Common myeloid progenitor, CD34-positive (primary cell): ENCODE measurements at regions not wholly inside any gene's neighbourhood (a gene's known extent, or its start where the extent isn't known, plus 50 kb on each side); places are given as distances from the start of the nearest gene placed in this dataset.
"Not testable (repeated sequence)": the region's sequence is repeated elsewhere in the genome, so short reads cannot be mapped to it uniquely, and the experiment has no call there.

Experiments used
- CTCF ChIA-PET: fragments of 350-600 bp; sonication (Branson Sonifier 250); formaldehyde crosslinking; loops from one replicate; lab custom pipeline; 2021; ENCODE audit warnings: antibody characterized with exemption; lab: Charles Lee
- POLR2A ChIA-PET: fragments of 350-600 bp; sonication (Branson Sonifier 250); formaldehyde crosslinking; loops from one replicate; lab custom pipeline; 2021; ENCODE audit warnings: antibody characterized with exemption; lab: Charles Lee
- DNase-seq, 3 donors: peaks; one replicate each; pipeline versions ENCODE4 v3.0.0 to v3.0.0-alpha.2; 2013
- H3K27ac ChIP-seq, 2 experiments: 1 replicate in 1 of 2; 2 replicates in 1 of 2; pipeline ENCODE4 v1.7.0; 2013; ENCODE audit warnings: inconsistent platforms in 2 of 2, low read length in 2 of 2, mild to moderate bottlenecking in 2 of 2, low read depth in 1 of 2, moderate library complexity in 1 of 2; ENCODE audit not compliant: severe bottlenecking in 2 of 2, insufficient read depth in 1 of 2, poor library complexity in 1 of 2
- H3K27me3 ChIP-seq, 5 experiments: replicated peaks in 2 of 5; 1 replicate in 3 of 5; 2 replicates in 2 of 5; pipeline versions ENCODE4 v1.6.1 to v1.7.0; 2013; ENCODE audit warnings: low read length in 4 of 5, mild to moderate bottlenecking in 2 of 5, moderate library complexity in 2 of 5, inconsistent platforms in 1 of 5; ENCODE audit not compliant: insufficient read depth in 5 of 5, control insufficient read depth in 4 of 5
- H3K36me3 ChIP-seq, 4 experiments: 1 replicate in 2 of 4; 2 replicates in 2 of 4; pipeline versions ENCODE4 v1.6.1 to v1.7.0; 2013; ENCODE audit warnings: low read length in 3 of 4, control low read depth in 1 of 4, mild to moderate bottlenecking in 1 of 4; ENCODE audit not compliant: control insufficient read depth in 4 of 4, insufficient read depth in 4 of 4
- H3K4me1 ChIP-seq, 4 experiments: 1 replicate in 3 of 4; 2 replicates in 1 of 4; pipeline versions ENCODE4 v1.6.1 to v1.7.1; 2013; ENCODE audit warnings: low read length in 3 of 4, mild to moderate bottlenecking in 3 of 4, control low read depth in 1 of 4, inconsistent platforms in 1 of 4, moderate library complexity in 1 of 4; ENCODE audit not compliant: control insufficient read depth in 4 of 4, insufficient read depth in 4 of 4; ENCODE audit errors: control extremely low read depth in 1 of 4
- H3K4me3 ChIP-seq, 7 experiments: 1 replicate in 4 of 7; 2 replicates in 3 of 7; pipeline versions ENCODE4 v1.5.1 to v1.7.0; 2013; ENCODE audit warnings: mild to moderate bottlenecking in 7 of 7, low read length in 6 of 7, moderate library complexity in 6 of 7, inconsistent platforms in 2 of 7, low read depth in 2 of 7, control low read depth in 1 of 7; ENCODE audit not compliant: insufficient read depth in 4 of 7, control insufficient read depth in 1 of 7; ENCODE audit errors: extremely low read depth in 1 of 7
- H3K9me3 ChIP-seq, 5 experiments: 1 replicate in 4 of 5; 2 replicates in 1 of 5; pipeline versions ENCODE4 v1.6.1 to v1.7.1; 2013; ENCODE audit warnings: low read length in 4 of 5, mild to moderate bottlenecking in 2 of 5, inconsistent platforms in 1 of 5, low read depth in 1 of 5, moderate library complexity in 1 of 5; ENCODE audit not compliant: control insufficient read depth in 4 of 5, insufficient read depth in 2 of 5; ENCODE audit errors: control extremely low read depth in 1 of 5
- WGBS: methylation state at CpG from one replicate; pipeline ENCODE4 v1.1.5; 2013; ENCODE audit not compliant: insufficient coverage; 5-methylcytosine and 5-hydroxymethylcytosine counted together

DNA sequence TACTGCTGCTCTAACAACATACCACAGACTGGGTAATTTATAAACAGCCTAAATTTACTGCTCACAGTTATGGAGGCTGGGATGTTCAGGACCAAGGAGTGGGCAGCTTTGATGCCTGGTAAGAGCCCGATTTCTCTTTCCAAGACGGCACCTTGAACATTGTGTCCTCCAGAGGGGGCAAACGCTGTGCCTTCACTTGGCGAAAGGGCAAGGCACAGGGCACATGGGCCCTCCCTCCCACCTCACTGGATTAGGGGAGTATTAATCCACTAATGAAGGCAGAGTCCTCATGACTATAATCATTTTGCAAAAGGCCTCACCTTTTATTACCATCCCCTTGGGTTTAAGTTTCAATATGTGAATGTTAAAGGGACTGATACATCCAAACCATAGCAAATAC, 397.7 kb downstream of the TMEM38B start:
- ChIA-PET POLR2A (no interaction called here), CTCF (no interaction called here)
- no peaks in the 10 kb centered on the region for H3K36me3 ChIP-seq
- no peak overlapping the region for H3K4me3 ChIP-seq
- no peaks in the 10 kb centered on the region for H3K27me3 ChIP-seq
- peaks cover 0 to 4% (median 2%) of the 10 kb centered on the region in 5 experiments for H3K9me3 ChIP-seq
- H3K4me1 ChIP-seq: no peaks in the 10 kb centered on the region
- WGBS: 100% methylated on average over 4 of the region's 4 CpGs
- no peak for DNase-seq
- H3K27ac ChIP-seq: no peak overlapping the region

DNA sequence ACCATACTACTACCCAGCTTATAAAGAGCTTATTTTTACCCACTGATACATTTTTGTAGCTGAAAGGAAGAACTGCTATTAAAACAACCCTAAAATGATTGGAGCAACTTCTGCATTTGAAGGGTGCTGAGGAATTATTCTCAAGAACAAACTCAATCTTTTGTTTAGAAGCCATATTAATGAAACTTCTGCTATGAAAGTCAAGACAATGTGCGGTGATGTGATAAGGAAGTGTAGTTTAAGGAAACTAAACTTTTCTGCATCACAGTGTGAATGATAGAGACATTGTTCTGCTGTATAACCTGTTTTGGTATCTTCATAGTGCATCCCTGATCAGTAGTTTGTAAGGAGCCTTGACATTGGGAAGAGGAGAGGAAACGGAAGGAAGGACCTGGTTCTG, 408.5 kb downstream of the TMEM38B start:
- 86% methylated on average over 1 of the region's 2 CpGs for WGBS
- CTCF ChIA-PET: no interaction called here
- Histone ChIP-seq H3K4me3 (no peak overlapping the region), H3K36me3 (no peaks in the 10 kb centered on the region), H3K27ac (no peak overlapping the region), H3K4me1 (peaks cover 0 to 5% (median 3%) of the 10 kb centered on the region in 4 experiments), H3K27me3 (no peaks in the 10 kb centered on the region), H3K9me3 (no peaks in the 10 kb centered on the region)
- DNase-seq: peak; percentile 29 to 86 (median 62)
- POLR2A ChIA-PET: no interaction called here

DNA sequence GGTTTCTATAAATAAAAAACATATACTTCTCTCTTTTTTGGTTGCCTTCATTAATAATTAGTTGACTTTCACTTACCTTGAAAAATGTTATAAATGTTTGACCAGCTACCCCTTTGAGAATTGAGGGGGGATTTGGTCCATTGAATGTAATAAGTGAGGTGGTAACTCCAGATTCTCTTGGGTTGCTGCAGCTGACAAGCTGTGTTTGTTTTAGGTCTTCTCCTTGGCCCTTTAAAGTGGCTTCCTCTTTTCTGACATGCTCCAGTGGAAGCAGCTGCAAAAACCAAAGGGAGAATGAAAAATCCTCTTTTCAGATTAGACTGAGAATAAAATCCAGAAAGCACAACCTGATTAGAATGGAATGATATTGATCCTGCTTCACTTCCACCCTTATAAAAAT, 410.5 kb downstream of the TMEM38B start:
- DNase-seq: peak in 2 of 3 donors; percentile 29 to 64
- Histone ChIP-seq H3K27me3 (no peaks in the 10 kb centered on the region), H3K27ac (no peak overlapping the region), H3K36me3 (no peaks in the 10 kb centered on the region), H3K9me3 (no peaks in the 10 kb centered on the region), H3K4me3 (no peak overlapping the region), H3K4me1 (peaks cover 0 to 5% (median 3%) of the 10 kb centered on the region in 4 experiments)
- CTCF ChIA-PET: no interaction called here
- POLR2A ChIA-PET: interaction anchor here (0.6 kb wide), 1 partner anchor 1062 kb away, joined by 3 read pairs; no protein-coding TSS in a partner anchor

DNA sequence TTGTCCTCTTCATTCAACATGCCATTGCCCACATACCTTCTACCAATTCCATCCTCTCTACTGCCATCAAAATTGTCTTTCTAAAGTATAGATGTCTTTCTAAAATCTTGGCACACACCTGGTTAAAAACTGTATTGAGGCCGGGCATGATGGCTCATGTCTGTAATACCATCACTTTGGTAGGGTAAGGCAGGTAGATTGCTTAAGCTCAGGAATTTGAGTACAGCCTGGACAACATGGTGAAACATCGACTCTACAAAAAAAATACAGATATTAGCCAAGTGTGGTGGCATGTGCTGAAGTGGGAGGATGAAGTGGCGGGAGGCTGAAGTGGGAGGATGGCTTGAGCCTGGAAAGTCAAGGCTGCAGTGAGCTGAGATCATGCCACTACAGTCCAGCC, 412.1 kb downstream of the TMEM38B start:
- POLR2A ChIA-PET: no interaction called here
- H3K4me3 ChIP-seq: no peak overlapping the region
- peaks cover 0 to 11% (median 6%) of the 10 kb centered on the region in 4 experiments for H3K4me1 ChIP-seq
- H3K36me3 ChIP-seq: no peaks in the 10 kb centered on the region
- CTCF ChIA-PET: no interaction called here
- no peaks in the 10 kb centered on the region for H3K9me3 ChIP-seq
- 100% methylated on average over 3 of the region's 3 CpGs for WGBS
- DNase-seq: no peak
- no peaks in the 10 kb centered on the region for H3K27me3 ChIP-seq
- H3K27ac ChIP-seq: no peak overlapping the region

DNA sequence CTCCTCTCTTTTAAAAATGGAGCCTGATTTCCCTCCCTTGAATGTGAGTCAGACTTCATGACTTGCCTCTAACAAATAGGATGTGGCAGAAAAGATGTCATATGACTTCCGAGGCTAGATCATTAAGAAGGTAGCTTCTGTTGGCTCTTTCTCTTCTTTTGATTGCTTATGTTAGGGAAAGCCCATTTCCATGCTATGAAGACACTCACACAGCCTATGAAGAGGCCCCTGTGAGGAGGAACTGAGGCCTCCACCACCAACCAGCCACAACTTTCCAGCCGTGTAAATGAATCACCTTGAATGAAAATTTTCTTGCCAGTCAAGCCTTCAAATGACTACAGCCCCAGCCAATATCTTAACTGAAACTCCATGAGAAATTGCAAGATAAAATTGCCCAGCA, 413.4 kb downstream of the TMEM38B start:
- ChIA-PET POLR2A (no interaction called here), CTCF (no interaction called here)
- Histone ChIP-seq H3K27ac (no peak overlapping the region), H3K9me3 (no peaks in the 10 kb centered on the region), H3K4me1 (peaks cover 0 to 11% (median 6%) of the 10 kb centered on the region in 4 experiments), H3K4me3 (no peak overlapping the region), H3K27me3 (no peaks in the 10 kb centered on the region), H3K36me3 (no peaks in the 10 kb centered on the region)
- no peak for DNase-seq
- 82% methylated on average over 1 of the region's 2 CpGs for WGBS

DNA sequence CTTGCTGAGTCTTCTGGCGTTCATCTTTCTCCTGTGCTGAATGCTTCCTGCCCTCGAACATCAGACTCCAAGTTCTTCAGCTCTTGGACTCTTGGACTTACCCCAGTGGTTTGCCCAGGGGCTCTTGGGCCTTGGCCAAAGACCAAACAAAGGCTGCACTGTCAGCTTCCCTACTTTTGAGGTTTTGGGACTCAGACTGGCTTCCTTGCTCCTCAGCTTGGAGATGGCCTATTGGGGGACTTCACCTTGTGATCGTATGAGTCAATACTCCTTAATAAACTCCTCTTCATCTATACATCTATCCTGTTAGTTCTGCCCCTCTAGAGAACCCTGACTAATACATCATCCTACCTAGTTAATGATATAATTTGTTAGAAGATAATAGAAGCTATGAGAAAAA, 415.4 kb downstream of the TMEM38B start:
- WGBS: 100% methylated on average over 2 of the region's 3 CpGs

DNA sequence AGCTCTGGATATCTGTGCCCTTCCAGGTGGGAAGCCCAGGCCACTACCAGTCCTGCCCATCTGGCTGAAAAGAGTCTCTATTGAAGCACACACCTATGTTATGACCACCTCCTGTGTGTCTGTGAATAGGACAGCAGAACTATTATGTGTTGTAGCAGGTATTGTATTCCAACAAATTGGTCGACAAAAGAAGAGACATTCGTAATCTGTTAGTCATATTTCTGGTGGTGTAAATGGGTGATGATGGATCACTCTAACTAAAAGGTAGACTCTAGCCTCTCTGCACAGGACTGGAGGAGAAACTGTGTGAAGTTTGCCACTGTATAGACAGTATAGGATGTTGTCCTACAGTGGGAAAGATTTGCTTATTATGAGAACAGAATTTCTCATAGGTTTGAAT, 416.1 kb downstream of the TMEM38B start:
- ChIA-PET POLR2A (no interaction called here), CTCF (no interaction called here)
- Histone ChIP-seq H3K36me3 (no peaks in the 10 kb centered on the region), H3K9me3 (no peaks in the 10 kb centered on the region), H3K4me3 (no peak overlapping the region), H3K4me1 (peaks cover 0 to 7% (median 3%) of the 10 kb centered on the region in 4 experiments), H3K27ac (no peak overlapping the region), H3K27me3 (no peaks in the 10 kb centered on the region)
- WGBS: 100% methylated on average over 2 of the region's 2 CpGs
- no peak for DNase-seq

More for the DNA sequence above, 415.4 kb downstream of the TMEM38B start:
- H3K36me3 ChIP-seq, H3K9me3 ChIP-seq, POLR2A ChIA-PET, H3K4me3 ChIP-seq, H3K27me3 ChIP-seq, CTCF ChIA-PET, DNase-seq, H3K27ac ChIP-seq, H3K4me1 ChIP-seq: not testable (repeated sequence)
